ENCODE measurements at regions not wholly inside any gene's neighbourhood (a gene's known extent, or its start where the extent isn't known, plus 50 kb on each side); places are given as distances from the start of the nearest gene placed in this dataset.

GRCh38 chr10:61529208-61529607, 76.0 kb upstream of the TMEM26 start:
- Histone ChIP-seq H3K27ac (ENCODE audit: low read length) (no peak overlapping the region), H2AFZ (ENCODE audit: low read depth, low read length) (no peak overlapping the region), H3F3A (ENCODE audit: insufficient read depth, low read length, poor library complexity, severe bottlenecking) (no peaks in the 10 kb centered on the region), H3K36me3 (ENCODE audit: insufficient read depth, low read length) (no peaks in the 10 kb centered on the region), H3K9me2 (ENCODE audit: insufficient read depth, low read length) (no peaks in the 10 kb centered on the region), H3K9me3 (ENCODE audit: low read length) (no peaks in the 10 kb centered on the region), H3K4me2 (ENCODE audit: low read length) (no peak overlapping the region), H3K79me2 (replicated peaks; ENCODE audit: insufficient read depth, low read length) (no peaks in the 10 kb centered on the region), H3K27me3 (ENCODE audit: insufficient read depth, low read depth, low read length) (no peaks in the 10 kb centered on the region), H4K20me1 (ENCODE audit: insufficient read depth) (no peaks in the 10 kb centered on the region), H3K4me3 (ENCODE audit: low read length) (no peak overlapping the region), H3K9ac (ENCODE audit: low read length) (no peak overlapping the region)
- TF ChIP-seq TAF1 (IDR thresholded peaks at IDR 0.05; ENCODE audit: low read depth) (no peak), MXI1 (conservative IDR thresholded peaks at IDR 0.05; ENCODE audit: poor library complexity, severe bottlenecking) (no peak), REST (IDR thresholded peaks at IDR 0.05; ENCODE audit: borderline replicate concordance) (no peak), POLR2AphosphoS5 (IDR thresholded peaks at IDR 0.05) (no peak), EZH2 (IDR thresholded peaks at IDR 0.05; ENCODE audit: borderline replicate concordance, insufficient read depth, low read length, poor library complexity, severe bottlenecking) (no peak), RAD21 (conservative IDR thresholded peaks at IDR 0.05) (no peak), SMC3 (conservative IDR thresholded peaks at IDR 0.05; ENCODE audit: poor library complexity) (no peak), EP300 (conservative IDR thresholded peaks at IDR 0.05; ENCODE audit: poor library complexity, severe bottlenecking) (no peak), CTCF (IDR thresholded peaks at IDR 0.05; ENCODE audit: poor library complexity, severe bottlenecking) (no peak)

GRCh38 chr10:61503051-61503450, 49.9 kb upstream of the TMEM26 start:
- H3K36me3 ChIP-seq (ENCODE audit: insufficient read depth, low read length), result no peaks in the 10 kb centered on the region
- no peaks in the 10 kb centered on the region for H3K27me3 ChIP-seq (ENCODE audit: insufficient read depth, low read depth, low read length)
- no peak overlapping the region for H2AFZ ChIP-seq (ENCODE audit: low read depth, low read length)
- H3K9me2 ChIP-seq (ENCODE audit: insufficient read depth, low read length), result no peaks in the 10 kb centered on the region
- no peaks in the 10 kb centered on the region for H3F3A ChIP-seq (ENCODE audit: insufficient read depth, low read length, poor library complexity, severe bottlenecking)
- no peak overlapping the region for H3K4me3 ChIP-seq (ENCODE audit: low read length)
- H4K20me1 ChIP-seq (ENCODE audit: insufficient read depth), result no peaks in the 10 kb centered on the region
- H3K79me2 ChIP-seq (replicated peaks; ENCODE audit: insufficient read depth, low read length), result no peaks in the 10 kb centered on the region
- H3K9ac ChIP-seq (ENCODE audit: low read length), result no peak overlapping the region
- no peak overlapping the region for H3K27ac ChIP-seq (ENCODE audit: low read length)
- TF ChIP-seq EP300 (conservative IDR thresholded peaks at IDR 0.05; ENCODE audit: poor library complexity, severe bottlenecking), result no peak
- no peak for TF ChIP-seq RAD21 (conservative IDR thresholded peaks at IDR 0.05)
- TF ChIP-seq MXI1 (conservative IDR thresholded peaks at IDR 0.05; ENCODE audit: poor library complexity, severe bottlenecking), result no peak
- no peak for TF ChIP-seq EZH2 (IDR thresholded peaks at IDR 0.05; ENCODE audit: borderline replicate concordance, insufficient read depth, low read length, poor library complexity, severe bottlenecking)
- TF ChIP-seq SMC3 (conservative IDR thresholded peaks at IDR 0.05; ENCODE audit: poor library complexity), result no peak
- TF ChIP-seq REST (IDR thresholded peaks at IDR 0.05; ENCODE audit: borderline replicate concordance), result no peak
- TF ChIP-seq CTCF (IDR thresholded peaks at IDR 0.05; ENCODE audit: poor library complexity, severe bottlenecking), result no peak
- TF ChIP-seq TAF1 (IDR thresholded peaks at IDR 0.05; ENCODE audit: low read depth), result no peak
- TF ChIP-seq POLR2AphosphoS5 (IDR thresholded peaks at IDR 0.05), result no peak
- no peaks in the 10 kb centered on the region for H3K9me3 ChIP-seq (ENCODE audit: low read length)
- no peak overlapping the region for H3K4me2 ChIP-seq (ENCODE audit: low read length)
